Activated CD4-positive, alpha-beta T cell treated with anti-CD3 and anti-CD28 coated beads, Interleukin-2, amount 50 U/mL, for 16 hours (primary cell): ENCODE measurements at regions not wholly inside any gene's neighbourhood (a gene's known extent, or its start where the extent isn't known, plus 50 kb on each side); places are given as distances from the start of the nearest gene placed in this dataset.

Source experiments
- DNase-seq: peaks from one replicate; pipeline ENCODE4 v3.0.0-alpha.2; 2020

DNA sequence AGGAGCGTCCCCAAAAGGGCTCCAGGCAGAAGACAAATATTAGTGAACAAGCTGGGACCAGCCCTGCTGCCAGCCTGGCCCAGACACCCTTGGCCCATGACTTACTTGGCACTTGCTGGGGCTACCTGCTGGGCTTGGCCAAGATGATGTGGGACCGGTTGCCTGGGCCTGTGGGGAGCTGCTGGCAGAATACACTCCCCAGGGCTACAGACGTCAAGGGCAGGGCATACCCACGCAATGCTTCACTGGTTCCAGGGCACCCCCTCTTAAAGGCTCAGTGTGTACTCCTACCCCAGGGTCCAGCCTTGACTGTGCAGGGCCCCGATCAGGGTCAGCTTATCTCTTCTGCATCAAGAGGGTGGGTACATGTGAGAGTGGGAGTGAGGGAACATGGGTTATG, 106.5 kb upstream of the SLC2A1 start:
- DNase-seq: no peak

DNA sequence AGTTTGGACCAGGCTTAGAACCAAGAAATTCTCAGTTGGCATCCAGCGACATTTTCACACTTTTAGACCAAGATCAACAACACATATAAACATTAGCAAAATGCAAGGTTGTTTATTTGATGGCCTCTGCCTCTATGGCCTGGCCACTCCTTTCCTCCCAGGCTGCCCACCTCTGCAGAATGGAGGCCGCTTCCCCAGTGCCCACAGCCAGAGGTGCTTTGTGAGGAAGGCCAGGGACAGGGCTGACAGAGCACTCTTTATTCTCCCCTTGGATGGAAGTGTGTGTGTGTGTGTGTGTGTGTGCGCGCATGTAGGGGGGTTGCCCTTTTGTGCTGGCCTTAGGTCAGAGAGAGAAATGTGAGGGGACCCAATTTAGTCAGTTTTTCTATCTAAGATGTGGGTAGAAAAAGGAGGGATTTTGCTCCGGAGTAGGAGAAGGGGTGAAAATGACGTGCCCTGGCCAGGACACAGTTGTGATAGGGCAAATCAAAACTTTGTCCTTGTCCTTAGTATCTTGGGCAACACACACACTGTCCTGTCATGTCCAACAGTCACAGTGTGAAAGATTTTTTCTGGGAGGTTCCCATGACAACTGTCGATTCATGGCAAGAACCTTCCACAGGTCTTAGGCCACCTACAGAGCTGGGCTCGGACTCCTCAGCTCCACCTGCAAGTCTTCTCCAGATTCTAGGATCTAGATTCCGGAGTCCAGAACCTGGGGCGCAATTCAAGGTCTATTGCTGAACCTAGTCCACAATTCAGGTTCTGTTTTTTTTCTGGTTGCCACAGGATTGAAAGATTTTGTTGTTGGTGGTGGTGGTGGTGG, 104.9 kb upstream of the SLC2A1 start:
- no peak for DNase-seq

DNA sequence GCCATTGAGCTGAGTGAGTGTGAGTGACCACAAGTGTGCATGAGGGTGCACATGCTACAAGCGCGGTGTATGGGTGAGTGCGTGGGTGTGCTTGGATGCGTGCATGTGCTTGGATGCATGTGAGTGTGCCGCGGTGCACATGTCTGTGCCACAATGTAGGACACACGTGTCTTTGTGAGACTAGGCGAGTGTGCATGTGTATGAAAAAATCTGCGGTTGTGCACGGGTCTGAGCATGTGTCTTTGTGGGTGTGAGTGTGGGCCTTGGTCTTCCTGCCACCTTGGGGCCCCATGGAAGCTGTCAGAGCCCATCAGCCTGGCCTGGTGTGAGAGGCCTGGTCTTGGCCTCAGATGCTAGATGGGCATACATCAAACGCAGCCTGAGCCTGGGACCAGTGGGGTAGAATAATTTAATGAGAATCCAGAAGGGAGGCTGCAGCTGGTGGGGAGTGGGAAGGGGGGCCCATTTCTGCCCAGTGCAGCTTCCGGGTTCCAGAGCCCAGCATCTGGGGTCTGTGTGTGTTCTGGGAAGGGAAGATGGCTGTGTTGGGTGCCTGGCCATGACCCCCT, 103.9 kb upstream of the SLC2A1 start:
- no peak for DNase-seq

DNA sequence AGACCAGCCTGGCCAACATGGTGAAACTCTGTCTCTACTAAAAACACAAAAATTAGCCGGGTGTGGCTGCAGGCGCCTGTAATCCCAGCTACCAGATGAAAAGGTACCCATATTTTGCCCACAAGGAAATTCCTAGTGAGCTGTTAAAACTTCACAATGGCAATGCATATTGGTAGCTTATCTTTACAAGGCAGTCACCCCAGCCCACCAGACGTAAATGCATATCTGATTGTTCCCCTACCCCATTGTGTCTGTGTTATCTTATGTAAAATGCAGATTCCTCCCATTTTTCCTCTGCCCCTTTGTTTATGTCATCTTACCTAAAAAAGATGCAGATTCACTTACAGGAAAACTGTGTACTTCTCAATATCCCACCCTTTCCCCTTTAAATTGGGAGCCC, 103.1 kb upstream of the SLC2A1 start:
- DNase-seq: no peak

DNA sequence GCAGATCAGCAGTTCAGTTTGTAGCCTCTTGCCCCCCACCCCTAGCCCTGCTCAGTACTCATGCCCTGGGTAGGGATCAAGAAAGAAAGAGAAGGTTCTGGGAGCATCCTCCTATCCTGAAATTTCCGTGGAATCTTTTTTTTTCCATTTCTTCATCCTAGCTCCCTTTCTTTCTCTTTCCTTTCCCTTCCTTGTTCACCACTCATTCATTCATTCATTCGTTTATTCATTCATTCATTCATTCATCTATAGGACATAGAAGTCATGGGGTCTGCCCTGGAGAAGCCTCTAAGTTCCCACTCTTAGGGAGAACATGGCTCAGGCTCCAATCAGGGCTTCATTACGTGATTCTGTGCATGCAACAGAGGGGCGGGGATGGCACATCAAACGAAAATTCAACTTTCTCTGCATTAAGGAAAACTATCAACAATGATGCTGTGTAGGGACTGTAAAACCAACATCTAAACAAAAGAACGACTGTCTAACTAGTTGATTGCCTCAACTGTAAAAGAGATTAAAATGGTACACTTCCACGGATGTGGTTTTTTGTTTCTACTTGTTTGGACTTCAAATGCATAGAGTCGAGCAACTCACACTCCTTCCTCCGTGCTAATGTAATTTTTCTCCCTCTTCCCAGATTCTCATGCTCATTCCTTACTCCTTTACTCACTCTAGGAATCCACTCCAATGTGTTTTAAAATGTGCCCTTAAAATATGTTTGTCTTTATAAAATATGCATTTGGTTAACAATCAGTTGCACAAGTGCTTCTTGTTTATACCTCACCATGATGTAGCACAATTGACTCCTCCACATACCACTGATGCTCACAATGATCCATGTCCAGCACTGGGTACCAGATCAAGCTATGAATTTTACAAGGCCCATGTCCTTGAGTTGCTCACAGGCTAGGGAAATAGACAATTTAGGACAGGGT, 101.2 kb upstream of the SLC2A1 start:
- no peak for DNase-seq

DNA sequence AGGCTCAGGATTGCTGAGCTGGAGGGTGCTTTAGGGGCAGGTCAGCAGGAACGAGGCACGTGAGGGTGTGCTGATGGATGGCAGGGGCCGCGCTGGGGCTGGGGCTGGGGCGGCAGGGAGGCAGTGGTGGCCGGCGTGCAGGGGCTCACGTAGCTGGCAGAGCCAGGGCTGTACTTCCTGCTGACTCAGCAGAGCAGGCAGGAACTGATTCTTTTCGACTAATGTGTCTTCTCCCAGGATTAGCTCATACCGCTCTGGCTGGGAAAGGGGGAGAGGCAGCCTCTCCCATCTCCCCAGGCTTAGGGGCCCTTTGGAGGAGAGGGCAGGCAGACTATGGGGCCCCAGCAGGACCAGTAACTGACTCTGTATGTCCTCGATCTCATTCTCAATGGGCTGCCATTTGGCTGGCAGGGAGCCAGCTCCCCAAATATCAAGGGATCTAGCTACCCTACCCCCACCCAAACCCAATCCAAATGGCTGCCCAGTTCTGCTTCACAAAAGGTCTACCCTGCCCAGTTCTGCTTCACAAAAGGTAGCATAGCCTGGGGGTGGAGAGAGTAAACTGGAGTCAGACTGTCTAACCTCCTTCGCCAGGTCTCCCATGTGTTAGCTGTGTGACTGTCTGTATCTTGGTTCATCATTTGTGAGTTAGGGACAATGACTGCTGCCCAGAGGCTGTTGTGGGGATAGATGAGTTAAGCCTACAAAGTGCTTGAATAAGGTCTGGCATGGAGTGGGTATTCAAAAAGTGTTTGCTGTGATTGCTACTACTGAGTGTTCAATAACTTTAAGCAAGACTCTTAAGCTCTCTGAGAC, 100.1 kb upstream of the SLC2A1 start:
- peak; percentile 14 for DNase-seq

DNA sequence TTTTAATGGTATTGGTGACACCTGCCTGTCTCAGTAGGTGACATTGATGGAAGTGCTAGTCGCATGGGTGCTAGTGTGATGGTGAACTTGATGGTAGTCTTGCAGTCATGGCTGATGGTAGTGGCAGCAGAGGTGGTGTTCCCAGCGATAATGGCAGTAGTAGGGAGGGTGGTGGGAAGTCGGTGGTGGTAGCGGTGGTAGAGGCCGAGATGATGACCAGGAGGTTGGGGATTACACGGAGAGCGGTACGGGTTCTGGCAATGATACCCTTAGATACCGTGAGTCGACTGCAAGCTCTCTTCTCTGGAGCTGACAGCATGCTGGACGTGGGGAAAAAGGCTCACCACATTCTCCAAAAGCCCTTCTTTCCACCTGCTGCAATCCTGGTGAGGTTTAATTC, 99.4 kb upstream of the SLC2A1 start:
- no peak for DNase-seq

DNA sequence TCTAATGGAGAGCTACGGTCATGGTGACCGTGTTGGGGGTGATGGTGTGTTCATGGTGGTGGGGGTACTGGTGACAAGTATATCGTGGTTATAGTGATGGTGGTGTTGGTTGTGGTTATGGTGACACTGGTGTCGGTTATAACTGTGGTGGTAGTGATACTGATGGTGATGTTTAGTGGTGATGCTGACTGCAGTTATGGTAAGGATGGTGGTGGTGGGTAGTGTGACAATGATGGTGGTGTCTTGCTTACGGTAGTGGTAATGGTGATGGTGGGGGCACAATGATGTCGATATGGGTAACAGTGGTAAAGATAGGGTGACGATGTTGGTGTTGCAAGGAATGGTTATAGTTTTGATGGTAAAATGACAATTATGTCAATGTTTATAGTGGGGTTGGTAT, 98.9 kb upstream of the SLC2A1 start:
- DNase-seq: no peak

DNA sequence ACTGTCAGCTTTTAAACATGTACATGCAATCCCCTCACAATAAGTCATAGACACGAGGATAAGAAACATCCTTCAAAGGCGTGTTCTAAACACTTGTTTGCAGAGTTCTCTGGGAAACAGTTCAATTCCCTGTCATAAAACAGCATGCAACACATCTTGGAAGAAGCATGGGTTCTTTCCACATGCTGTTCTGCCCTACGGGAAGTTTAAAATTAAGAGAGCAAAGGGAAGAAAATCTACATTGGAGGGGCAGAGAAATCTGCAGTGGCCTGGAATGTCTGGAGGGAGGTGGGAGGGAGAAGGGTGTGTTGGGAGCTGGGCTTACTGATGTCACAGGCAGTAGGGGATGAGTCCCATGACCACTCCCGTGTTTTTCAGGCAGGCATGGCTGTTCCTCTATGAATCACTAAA, 98.3 kb upstream of the SLC2A1 start:
- DNase-seq: no peak

DNA sequence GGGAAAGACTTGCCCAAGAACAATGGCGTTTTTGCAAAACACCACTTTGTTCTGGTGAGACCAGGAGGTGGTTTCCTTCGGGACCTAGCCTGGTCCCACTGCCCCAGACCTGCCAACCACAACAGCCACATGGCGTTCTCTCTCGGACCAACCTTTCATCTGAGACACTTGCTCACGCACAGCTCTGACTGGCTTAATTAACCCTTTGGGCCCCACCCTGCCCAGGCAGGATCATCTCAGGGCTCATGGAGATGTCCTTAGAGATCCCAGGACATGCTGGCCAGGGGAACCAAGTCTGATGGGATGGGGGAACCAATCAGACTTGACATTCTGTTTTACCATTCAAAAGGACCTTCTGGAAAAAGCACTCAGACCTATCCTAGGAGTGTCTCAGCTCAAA, 97.8 kb upstream of the SLC2A1 start:
- DNase-seq: no peak

DNA sequence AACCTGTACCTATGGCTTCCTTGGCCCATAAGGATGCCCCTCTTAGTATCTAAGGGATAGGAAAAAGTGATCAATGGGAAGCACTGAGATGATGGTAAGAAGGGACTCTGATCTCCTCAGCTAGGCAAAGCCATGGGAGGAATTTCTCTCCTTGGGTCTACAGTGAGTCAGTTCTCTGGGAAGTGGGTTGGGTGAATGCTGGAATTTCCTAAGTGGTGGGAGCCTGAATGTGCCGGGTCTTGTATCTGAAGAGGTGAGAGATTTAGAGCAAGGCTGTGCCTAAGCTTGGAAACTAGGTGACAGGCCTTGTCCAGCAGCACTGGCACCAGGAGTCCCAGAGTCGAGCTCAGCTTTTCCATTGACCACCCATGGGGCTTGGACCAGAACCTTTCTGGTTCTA, 96.3 kb upstream of the SLC2A1 start:
- DNase-seq: no peak

DNA sequence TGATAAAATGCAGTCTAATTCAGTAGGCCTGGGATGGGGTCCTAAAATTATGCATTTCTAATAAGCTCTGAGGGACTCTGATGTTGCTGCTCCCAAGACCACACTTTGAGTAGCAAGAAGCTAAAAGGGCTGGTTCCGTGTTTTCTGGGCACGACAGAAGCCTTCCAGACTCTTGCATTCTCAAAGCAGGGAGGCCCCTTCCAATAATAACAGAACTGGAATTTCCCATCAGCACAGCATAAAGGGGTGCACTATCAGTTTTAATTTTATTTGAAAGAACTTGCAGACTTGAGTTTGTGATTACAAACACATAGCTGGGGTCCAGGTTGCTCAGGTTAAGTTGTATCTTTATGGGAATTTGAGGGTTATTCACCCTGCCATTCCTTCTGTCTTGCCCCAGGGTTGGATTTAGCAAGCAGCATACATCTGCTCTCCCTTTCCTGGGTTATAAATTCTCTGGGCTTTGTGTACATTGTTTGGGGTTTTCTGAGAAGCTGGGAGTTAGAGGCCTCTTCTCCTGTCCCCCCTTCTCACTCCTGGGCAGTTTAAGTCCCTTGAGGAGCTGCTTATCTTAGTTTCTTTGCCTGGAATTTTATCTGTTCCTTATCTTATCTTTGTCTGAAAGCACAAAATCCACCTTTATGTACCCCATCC, 94.2 kb upstream of the SLC2A1 start:
- no peak for DNase-seq

DNA sequence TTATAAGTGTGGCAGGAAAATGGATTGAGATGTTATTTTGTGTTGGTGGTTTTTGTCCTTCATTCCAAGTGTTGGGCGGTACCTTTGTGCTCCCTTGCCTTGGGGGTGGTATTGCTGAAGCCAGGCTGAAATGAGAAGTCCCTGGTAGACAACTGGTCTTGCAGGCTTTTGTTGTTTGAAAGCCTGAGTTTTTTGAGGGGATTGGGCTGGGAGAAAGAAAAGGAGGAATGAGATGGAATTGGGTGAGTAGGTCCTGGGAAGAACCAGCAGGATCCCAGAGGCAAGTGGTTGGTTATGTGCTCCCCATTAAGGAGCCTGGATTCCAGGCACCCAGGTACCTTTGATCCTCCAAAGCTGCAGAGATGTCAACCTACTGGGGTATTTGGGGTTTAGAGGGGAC, 93.7 kb upstream of the SLC2A1 start:
- DNase-seq: no peak

DNA sequence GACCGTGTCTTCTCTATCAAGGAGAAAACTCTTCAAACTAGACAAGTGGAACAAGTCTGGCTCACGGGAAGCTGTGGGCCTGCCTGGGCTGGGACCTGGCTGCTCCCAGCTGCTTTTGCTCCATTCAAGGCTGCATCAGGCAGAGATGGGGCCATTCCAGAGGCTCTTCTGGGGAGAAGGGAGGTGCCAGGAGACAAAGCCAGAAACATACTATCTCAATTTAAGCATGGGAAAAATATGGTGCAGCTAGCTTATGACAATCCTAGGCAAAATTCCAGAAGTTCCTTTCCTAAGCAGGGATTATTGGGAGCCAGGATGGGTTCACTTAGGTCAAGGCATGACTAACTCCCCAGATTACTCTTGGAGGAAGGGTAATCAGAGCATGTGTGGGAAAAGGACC, 90.8 kb upstream of the SLC2A1 start:
- no peak for DNase-seq

DNA sequence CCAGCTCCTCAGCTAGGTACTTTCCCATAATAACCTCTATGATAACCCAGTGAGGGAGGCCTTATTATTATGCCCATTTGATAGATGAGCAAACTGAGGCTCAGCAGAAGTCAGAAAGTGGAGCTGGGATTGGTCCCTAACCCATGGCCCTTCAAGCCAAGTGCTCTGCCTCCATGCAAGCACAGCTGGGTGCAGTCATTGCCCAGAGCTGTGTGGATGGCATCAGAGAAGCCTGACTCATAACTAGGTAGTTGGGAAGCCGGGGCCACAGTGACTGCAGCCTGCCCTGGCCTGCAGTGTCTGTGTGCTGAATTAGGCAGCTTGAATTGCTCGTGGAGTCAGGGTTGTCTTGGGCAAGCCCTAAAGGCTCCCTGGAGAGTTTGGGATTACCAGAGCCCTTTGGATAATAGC, 89.9 kb upstream of the SLC2A1 start:
- DNase-seq: no peak

DNA sequence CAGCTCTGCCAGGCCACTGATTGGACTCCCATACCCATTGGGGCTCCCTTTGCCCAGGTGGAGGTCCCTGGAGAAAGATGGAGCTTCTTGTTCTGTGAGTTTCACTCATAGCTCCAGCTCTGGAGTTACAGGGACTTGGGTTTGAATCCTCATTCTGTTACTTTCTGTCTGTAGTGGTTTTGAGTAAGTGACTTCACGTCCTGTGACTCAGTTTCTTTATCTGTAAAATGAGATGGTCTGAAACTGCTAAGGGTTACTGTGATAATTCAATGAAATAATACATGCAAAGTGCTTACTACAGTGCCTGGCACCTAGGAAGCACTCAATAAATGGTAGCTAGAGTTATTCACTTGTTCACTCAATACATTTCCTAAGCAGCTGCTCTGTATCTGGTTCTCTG, 88.5 kb upstream of the SLC2A1 start:
- DNase-seq: no peak

DNA sequence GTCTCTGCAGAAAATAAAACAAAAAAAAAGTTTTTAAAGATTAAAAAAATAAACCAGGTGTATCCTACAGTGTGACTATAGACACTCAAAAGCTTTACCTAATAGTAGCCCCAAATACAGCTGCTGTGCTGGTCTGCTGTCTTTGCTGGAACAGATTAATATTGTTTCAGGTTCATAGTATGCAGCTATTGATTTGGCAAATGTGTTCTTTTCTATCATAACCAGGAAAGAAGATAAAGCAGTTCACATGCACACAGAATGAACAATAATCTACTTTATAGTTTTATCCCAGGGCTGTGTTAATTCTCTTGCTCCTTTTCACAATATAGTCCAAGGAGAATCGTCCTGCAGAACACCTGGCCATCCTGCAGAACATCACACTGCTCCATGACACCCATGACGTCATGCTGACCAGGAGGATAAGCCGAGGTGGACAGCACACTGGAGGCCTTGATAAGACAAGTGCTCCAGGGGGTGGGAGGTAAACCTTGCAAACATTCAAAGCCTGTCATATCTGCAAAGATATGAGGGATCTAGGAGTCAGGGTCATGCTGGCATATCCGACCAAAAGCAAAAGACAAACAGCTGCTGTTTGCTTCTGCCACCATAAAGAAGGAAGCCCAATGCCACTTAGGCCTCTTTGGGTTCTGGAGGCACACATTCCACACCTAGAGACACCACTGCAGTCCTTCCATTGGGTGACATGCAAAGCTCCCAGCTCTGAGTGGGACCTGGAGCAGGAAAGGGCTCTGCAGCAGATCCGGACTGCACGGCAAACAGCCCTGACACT, 86.1 kb upstream of the SLC2A1 start:
- no peak for DNase-seq

DNA sequence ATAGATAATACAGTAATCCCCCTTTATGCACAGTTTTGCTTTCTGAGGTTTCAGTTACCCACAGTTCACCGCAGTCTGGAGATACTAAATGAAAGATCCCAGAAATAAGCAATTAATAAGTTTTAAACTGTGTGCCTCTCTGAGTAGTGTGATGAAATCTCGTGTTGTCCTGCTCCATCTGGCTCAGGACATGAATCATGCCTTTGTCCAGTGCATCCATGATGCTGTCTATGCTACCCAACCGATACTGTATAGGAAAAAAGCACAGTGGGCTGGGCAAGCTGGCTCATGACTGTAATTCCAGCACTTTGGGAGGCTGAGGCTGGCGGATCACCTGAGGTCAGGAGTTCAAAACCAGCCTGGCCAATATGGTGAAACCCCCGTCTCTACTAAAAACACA, 85.0 kb upstream of the SLC2A1 start:
- DNase-seq: no peak

DNA sequence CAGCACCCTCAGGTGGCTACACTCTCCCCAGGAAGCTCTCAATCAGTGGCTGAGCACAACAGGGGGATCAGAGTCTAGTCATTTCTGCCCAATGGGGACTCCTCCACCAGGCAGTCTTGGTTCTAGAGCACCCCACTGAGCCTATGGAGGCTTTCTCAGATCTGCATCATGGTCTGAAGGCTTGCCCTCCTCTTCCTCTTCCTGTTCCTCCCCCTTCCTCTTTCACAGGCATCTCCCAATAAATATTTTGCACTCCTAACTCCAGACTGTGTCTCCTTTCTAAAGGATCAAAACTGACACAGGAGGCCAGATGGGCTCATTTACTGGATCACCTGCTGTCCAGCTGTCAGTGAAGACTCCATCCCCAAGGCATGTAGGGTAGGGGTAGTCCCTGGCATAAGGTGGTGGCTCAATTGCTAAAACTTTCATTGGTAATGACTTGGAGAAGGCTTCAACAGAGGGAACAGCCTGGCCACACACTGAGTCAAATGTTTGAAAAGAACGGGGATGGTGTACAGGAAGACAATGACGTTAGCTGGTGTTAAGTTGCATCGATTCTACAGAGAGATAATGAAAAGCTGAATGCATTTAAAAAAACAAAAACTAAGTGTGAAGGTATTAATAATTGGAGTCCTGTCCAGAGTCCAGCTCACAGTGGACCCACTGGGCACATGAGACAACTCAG, 84.2 kb upstream of the SLC2A1 start:
- no peak for DNase-seq

DNA sequence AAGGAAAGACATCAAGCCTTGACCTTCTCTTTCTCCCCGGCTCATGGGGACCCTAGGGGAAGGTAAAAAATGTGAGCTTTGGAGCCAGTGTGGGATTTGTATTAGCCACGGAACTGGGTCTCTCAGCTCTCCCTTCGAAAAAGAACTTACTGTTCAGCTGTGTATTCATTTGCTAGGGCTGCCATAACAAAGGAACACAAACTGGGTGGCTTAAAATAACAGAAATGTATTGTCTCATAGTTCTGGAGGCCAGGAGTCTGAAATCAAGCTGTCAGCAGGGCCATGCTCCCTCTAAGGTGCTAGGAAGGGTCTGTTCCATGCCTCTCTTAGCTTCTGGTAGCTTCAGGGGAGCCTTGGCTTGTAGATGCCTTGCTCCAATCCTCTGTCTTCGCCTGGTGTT, 83.5 kb upstream of the SLC2A1 start:
- DNase-seq: no peak

DNA sequence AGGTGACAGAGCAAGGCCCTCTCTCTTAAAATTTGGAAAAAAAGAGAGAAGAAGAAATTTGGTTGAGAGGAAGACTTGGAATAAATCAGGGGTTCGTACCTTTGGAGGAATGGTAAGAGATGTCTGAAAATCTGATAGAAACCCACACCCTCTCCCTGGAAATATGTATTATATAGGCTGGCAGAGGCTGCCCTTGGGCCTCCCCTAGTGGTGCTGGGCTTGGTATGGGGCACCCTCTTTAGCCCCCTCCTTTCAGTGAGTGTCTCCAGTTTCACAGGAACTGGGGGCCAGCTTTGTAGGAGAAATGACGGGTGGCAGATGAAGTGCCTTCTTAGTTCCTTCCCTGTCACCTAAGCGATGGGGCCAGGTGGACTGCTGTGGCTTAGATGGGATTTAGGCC, 82.9 kb upstream of the SLC2A1 start:
- no peak for DNase-seq
